NCI-H69 (cell line): ENCODE measurements at regions not wholly inside any gene's neighbourhood (a gene's known extent, or its start where the extent isn't known, plus 50 kb on each side); places are given as distances from the start of the nearest gene placed in this dataset.
"Not testable (repeated sequence)": the region's sequence is repeated elsewhere in the genome, so short reads cannot be mapped to it uniquely, and the experiment has no call there.

Experiments
- DNase-seq: peaks from one replicate; lab custom pipeline; 2025; lab: John Stamatoyannopoulos, UW

- DNase-seq, result no peak
Observed at GRCh38 chr7:10593080-10593479, 380.6 kb upstream of the PHF14 start.

- DNase-seq, result no peak
Observed at GRCh38 chr7:10596827-10597226, 376.8 kb upstream of the PHF14 start.

GRCh38 chr7:10604128-10604527 lies 369.5 kb upstream of the PHF14 start:
- DNase-seq, result no peak

- DNase-seq, result no peak
Observed at GRCh38 chr7:10612950-10613349, 360.7 kb upstream of the PHF14 start.

GRCh38 chr7:10618953-10619352 lies 354.7 kb upstream of the PHF14 start:
- DNase-seq, result no peak

GRCh38 chr7:10632712-10633111 lies 341.0 kb upstream of the PHF14 start:
- peak; percentile 42 for DNase-seq

- peak; percentile 66 for DNase-seq
Observed at GRCh38 chr7:10634239-10634638, 339.4 kb upstream of the PHF14 start.

- no peak for DNase-seq
Observed at GRCh38 chr7:10637991-10638390, 335.7 kb upstream of the PHF14 start.

GRCh38 chr7:10643545-10643944 lies 330.1 kb upstream of the PHF14 start:
- DNase-seq, result no peak

- DNase-seq, result no peak
Observed at GRCh38 chr7:10644849-10645248, 328.8 kb upstream of the PHF14 start.

GRCh38 chr7:10646194-10646593 lies 327.5 kb upstream of the PHF14 start:
- DNase-seq, result no peak

- DNase-seq, result no peak
Observed at GRCh38 chr7:10648289-10648688, 325.4 kb upstream of the PHF14 start.

- DNase-seq, result not testable (repeated sequence)
Observed at GRCh38 chr7:10649120-10649519, 324.6 kb upstream of the PHF14 start.

- DNase-seq, result no peak
Observed at GRCh38 chr7:10655031-10655430, 318.6 kb upstream of the PHF14 start.

GRCh38 chr7:10657201-10657600 lies 316.5 kb upstream of the PHF14 start:
- no peak for DNase-seq

- DNase-seq, result no peak
Observed at GRCh38 chr7:10657837-10658236, 315.8 kb upstream of the PHF14 start.

GRCh38 chr7:10662491-10662890 lies 311.2 kb upstream of the PHF14 start:
- DNase-seq, result no peak

GRCh38 chr7:10662982-10663884 lies 310.4 kb upstream of the PHF14 start:
- no peak for DNase-seq

GRCh38 chr7:10672186-10672585 lies 301.5 kb upstream of the PHF14 start:
- DNase-seq, result no peak

- no peak for DNase-seq
Observed at GRCh38 chr7:10677211-10677610, 296.5 kb upstream of the PHF14 start.

- no peak for DNase-seq
Observed at GRCh38 chr7:10677668-10678232, 295.9 kb upstream of the PHF14 start.

- DNase-seq, result no peak
Observed at GRCh38 chr7:10684606-10685005, 289.1 kb upstream of the PHF14 start.

- DNase-seq, result peak; percentile 71
Observed at GRCh38 chr7:10685040-10685439, 288.6 kb upstream of the PHF14 start.

- DNase-seq, result no peak
Observed at GRCh38 chr7:10688544-10688943, 285.1 kb upstream of the PHF14 start.
